ENCODE measurements at regions not wholly inside any gene's neighbourhood (a gene's known extent, or its start where the extent isn't known, plus 50 kb on each side); places are given as distances from the start of the nearest gene placed in this dataset.

DNA sequence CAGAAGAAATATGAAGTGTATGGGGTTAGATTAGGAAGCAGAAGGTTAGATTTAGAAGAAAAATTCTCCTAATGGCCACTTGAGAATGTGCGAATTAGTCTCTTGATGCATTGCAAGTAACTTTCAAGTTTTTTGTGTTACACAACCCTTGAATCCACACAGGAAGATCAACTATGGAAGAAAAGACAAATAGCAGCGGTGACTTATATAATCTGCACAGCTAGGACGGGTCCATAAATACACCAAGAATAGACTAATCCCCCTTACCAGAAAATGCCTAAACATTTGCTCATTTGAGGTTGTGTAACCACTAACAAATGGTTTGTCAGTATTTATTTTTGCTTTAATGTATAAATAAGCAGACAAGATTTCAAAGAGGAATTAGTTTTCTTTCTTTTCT, 182.6 kb downstream of the TGFB2 start:
- DNase-seq = no peak

DNA sequence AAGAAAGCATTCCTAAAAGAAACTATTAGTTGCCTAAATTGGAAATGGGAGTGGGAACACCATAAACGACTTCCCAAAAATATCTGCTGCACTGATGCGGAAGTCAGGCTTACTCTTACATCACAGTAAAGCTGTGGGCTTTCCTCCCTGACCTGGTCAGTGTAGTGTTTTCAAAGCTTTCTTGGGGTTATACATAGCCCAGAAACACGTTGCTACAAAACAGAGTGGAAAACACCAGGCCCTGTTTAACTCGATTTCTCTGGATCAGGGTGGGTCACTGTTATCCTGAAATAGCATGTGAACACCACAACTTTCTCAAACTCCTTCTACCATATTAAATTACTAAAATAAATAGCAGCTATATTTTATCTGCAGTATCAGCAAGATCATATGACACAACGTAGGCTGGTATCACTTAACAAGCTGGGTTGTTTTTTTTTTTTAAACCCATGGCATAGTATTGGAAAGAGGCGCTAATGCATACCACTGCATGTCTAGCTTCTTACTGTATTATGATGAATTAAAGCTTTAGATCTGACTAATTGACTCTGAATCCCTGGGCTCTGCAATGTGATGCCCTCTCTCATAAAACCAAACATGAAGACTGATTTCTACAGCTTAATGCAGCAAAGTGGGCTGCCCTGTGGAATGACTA, 184.6 kb downstream of the TGFB2 start:
- DNase-seq = no peak

DNA sequence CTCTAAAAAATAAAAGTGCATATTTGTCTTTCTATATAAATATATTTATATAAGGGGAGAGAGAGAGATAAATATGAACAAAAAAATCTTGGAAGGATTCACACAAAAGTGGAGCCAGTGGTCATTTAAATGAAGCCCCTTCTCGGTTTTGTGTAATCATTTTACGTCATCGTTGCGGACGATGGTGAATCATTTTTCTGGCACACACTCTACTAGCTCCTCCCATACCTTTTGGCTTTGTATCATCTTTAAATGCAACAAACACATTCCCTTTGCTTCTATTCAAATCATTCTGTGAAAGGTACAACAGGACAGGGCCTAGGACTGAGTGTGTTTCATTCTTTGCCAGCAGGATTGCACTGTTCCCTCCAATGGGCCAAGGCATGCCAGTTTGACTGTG, 186.8 kb downstream of the TGFB2 start:
- no peak for DNase-seq

DNA sequence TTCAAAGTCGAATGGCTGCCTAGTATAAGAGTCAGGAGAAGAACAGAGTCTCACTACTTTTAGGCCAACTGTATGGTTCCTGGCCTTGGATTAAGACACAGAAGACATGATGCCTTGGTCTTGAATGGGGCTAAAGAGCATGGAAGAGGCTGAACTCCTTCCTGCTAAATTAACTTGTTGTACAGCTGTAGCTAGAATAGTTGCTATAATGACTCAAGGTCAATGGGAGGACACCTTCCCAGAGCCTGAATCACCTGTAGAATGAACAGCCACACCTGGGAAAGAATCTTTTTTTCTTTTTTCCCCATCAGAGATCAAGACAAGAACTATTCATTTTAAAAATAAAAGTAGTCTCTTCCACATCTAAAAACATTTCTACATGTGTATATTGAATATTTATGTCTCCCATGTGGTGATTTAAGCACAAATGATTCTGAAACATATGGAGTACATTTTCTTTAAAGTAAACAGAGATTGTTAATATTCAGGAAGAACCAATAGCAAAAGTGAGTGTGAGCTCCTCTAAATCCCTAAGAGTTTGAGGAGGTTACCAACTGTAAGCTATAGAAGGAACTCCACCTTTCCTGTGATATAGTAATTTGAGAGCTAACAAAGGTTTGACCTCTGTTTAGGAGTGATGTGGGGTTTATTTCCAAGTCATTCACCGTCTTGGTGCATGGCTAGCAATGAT, 191.3 kb downstream of the TGFB2 start:
- DNase-seq = no peak

DNA sequence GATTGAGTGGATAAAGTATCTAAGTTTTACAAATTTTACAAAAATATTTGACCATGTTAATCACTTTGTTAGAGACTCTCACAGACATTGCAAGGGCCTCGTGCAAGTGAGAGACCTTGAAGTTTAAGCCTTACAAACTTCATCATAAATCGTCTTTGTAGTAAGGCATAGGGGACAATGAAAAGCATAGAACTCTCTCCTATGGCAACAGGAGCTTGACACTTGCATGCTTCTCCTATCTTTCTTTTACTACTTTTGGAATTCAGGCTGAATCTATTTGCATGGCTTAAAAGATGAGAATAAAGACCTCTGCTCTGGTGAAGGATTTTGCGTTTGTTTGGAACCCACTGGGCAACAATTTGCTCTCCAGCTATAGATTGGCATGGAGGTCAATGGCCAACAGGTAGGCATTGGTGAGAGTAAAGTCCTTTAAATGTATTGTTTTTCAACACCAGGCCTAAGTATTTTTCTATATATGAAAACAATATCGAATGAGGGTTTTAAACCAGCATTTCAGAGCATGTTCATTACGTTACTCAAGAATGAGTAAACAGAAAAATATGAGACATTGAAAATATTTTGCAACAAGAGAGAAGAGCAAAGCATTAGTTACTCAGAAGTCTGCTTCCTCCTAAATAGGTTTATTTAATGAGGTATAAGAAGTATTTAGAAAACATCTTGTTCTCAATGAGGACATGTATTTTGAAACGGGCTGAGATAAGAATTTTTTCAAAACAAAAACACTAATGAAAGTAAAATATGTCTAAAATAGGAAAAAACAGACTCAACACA, 192.2 kb downstream of the TGFB2 start:
- DNase-seq = no peak

DNA sequence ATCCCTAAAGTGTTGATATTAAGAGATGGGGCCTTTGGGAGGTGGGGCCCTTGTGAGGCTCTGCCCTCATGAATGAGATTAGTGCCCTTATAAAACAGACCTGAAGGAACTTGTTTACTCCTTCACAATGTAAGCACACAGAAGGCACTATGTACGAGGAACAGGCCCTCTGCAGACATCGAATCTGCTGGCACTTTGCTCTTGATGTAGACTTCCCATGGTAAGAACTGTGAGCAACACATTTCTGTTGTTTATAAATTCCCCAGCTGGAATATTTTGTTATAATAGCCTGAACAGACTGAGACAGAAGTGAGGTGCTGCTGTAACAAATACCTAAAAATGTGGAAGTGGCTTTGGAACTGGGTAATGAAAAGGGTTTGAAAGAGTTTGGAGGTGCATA, 193.2 kb downstream of the TGFB2 start:
- no peak for DNase-seq

DNA sequence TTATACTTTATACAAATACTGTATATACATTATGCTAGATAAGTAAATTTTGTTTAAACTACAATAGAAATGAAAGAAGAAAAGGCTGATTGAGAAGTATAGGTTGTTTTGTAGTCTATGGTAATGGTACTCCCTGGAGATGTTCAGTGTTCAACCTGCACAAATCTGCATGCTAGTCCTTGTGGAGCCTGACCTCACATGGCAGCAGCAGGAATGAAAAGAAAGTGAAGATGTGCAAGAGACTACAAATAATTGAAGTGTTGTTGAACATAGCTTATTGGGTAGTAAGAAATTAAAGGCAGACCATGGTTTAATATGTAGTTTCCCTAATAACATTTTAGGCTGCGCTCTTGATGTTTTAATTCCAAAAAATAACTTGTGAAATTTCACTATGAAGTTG, 201.2 kb downstream of the TGFB2 start:
- DNase-seq = no peak

DNA sequence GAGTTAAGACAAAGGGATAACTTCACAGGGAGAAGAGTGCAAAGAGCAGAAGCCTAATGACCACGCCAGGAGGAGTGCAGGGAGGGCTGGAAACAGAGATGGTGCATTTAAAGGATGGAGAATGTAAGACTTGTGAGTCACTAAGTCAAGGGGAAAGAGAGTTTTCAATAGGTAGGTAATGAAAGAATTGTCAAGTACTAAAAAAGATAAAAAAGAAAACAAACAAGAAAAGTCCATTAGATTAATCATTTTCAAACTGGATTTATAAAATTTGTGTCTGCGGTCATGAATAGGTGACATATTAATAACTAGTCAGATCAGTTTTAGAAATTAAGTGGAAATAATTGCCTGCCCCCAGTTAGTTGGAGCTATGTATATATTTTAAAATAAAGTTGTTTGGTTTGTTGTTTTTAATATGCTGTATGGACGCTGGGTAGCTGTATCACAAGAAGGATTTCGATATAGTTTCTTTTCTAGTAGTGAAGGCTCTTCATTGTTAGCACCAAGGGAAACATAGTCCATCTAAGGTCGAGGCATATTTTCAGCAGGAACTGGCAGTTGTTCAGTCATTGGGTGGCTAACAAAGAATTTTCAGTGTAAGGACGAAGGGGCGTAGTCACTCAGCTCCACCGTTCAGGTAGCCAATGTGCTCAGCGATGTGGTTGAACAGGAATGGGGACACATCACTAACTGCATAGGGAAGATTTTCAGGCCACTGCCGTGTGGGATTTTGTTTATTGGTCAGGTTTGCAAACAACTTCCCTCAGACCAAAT, 203.0 kb downstream of the TGFB2 start:
- no peak for DNase-seq

DNA sequence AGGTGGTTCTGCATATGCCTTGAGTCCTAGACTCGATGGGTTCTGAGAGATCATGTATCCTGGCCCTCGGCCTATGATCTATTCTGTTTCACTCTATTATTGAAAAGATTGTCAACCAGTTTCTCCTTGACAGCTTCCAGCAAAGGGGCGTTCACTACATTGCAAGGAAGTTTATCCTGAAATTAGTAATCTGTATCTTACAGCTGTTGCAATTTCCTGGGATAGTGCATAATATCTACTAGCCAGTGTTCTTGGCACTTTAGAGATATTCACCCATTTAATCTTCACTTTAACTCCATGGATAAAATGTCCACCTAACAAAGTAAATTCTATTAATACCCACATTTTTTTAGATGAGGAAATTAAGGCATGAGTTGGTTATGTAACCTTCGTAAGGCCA, 203.6 kb downstream of the TGFB2 start:
- DNase-seq = no peak

DNA sequence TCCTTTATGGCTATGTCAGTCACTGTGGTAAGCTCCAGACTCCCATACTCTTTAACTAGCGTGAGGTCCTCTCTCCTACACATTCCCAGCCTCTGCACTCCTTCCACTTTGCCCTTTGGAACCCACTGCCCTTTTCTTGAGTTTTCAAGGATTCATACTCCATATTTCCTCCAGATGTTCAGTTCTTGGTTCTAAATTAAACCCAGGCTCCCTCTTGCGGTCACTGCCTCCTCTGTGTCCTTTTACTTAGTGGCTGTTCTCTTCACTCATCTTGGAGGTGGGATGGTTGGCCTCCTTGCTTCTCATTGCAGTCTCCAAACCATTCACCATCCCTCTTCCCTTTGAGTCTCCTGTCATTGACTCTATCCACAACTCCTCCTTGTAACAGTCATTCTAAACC, 208.1 kb downstream of the TGFB2 start:
- DNase-seq = no peak

DNA sequence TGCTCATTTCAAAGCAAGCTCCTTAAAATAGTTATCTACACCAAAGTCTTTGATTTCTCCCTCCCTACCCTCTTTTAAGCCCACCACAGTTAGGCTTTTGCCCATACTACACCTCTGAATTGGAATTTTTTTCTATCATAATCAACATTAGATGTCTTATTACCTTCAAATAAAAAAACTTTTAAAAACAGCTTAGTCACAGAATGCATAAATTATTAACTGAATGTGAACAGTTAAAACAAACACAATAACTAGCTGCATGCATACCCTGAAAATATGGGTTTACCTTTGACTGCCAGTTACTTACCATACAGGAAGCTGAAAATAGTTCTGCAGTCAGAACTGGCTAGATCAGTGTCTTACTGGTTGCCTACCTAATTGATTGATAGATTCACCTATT, 210.9 kb downstream of the TGFB2 start:
- DNase-seq = no peak

DNA sequence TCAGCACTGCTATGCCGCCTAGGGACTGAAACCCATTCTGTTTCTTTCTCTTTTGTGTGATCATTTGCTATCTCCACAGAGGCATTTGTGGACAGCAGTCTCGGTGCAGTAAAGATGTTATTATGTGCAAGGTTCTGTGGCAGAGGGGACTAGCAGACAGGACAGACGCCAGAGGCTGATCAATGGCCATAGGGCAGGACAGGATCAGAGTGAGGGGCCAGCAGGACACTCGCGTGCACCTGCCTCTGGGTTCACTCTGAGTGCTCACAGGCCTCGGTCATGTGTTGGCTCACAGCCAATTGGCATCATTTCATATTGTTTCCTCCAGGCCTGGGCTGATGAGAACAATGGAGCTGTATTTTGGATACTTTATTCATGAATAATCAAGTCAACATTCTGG, 212.6 kb downstream of the TGFB2 start:
- no peak for DNase-seq

DNA sequence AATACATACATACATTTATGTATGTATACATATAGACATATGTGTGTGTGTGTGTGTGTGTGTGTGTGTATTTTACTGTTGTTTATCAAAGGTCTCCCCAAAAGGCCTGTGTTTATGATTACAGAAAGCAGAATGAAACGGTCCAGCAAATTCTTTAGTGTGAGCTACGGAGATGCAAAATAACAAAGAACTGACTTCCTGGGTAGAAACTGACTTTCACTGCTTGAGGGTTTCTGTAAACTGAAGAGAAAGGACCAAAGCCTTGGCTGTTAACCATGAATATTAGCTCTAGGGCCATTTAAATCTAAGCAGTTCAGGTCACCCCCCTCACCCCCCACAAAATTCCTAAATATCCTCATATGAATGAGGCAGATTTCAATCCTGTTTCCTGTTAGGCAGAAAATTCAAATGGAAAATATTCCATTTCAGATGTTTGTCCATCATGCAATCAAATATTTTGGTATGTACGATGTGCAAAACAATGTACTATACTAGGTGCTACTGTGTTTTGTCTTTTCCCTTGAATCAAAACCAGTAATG, 213.2 kb downstream of the TGFB2 start:
- no peak for DNase-seq

DNA sequence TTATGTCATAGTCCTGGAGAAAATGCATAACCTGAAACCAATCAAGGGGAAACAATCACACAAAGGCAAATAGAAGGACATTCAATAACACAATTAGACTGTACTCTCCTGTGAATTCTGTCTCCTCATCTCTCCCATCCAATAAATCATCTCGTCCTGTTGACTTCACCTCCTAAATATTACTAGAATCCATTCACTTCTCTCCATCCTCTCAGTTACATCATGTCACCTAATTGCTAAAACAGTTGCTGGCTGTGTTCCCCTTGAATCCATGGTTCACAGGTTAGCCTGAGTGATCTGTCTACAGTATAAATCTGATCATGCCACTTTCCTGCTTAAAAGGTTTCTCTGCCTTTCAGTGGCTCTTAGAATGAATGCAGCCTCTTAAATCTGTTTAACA, 220.2 kb downstream of the TGFB2 start:
- no peak for DNase-seq

DNA sequence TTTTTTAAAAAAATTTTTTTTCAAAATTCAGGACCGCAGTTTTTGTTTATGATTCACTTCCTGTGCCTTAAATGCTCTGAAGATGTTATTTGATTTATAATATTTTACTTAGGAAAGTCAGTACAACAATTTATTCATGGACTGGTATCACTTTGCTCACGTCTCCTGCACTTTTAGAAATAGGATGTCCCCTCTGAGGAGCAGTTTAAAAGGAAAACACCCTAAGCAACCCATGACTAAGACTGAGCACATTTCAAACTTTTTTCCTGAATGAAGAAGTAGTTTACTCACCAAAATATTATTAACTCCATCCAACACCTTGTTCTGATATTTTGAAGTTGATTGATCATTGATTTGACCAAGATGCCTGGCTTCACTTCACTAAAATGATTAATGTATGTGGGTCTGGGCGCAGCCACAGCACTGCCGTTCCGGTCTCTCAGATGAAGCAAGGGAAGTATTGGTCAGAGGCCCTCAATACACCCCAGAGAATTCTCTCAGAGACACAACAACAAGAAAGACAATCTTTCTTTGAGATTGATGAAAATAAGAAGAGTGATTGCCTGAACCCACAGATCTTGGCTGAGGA, 223.9 kb downstream of the TGFB2 start:
- no peak for DNase-seq

DNA sequence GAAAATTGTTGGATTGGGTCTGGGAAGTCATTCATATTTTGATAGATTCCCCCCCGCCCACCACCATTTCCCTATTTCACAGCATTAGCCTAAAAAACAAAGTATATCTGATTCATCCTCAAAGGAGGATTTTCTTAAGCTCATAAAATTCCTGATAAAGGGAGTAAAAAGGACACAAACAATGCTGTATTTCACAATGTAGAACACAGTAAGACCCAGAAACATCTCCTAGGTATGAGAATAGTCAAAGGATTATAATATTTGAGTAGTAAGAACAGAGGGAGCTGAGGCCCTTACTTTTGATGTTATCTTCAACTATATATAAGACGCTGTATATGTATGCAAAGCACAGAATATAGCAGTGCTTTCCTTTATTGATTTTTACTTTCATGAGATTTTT, 225.3 kb downstream of the TGFB2 start:
- no peak for DNase-seq

DNA sequence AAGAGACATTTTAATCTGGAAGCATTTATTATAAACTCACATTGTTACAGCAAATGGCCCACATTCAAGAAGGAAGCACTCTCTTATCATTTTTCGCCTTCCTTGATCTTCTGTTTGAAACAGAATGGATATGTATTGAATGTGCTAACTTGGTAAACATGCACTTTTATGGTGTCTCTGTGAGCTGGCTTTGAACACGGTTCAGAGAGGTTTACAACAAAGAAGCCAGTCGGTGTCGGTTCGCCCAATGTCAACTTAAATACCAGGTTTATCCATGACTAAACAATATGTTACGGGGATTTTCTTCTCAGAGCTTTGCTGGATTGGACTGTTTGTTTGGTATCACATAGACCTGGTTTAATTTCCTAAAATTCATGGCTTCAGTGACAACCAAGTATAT, 226.4 kb downstream of the TGFB2 start:
- DNase-seq = no peak

DNA sequence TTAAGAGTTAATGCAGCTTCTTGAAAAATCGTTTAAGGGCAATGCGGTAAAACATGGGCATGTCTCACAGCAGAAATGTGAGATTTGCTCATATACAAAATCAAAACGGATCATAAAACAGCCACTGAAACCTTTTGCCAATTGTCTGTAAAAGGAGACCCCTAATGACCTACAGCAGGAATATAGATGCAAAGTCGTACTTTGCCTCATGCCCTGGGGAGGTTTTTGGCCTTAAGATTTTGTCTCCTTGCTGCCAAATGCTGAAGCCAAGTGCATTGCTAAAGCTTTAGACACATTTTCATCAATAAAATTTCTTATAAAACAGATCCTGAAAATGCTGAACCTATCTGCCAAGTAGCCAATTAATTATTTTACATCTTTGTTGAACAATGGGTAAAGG, 226.9 kb downstream of the TGFB2 start:
- no peak for DNase-seq

DNA sequence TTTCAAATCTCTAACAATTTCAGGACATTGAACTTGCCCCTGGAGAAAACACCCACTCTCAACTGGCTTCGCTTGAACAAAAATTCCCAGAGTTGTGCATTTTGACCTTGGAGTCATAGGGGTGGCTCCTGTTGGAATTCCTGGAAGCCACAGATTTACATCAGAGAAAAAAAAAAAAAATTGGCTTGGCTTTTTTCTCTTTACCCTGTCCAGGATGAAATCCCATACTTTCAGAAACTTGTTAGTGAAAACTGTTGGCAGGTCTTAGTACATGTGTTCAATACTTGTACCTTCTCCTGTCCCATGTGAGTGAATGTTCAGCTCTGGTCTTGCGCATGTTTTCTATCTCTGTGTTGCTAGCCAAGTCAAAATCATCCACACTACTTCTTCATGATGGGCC, 228.8 kb downstream of the TGFB2 start:
- no peak for DNase-seq

DNA sequence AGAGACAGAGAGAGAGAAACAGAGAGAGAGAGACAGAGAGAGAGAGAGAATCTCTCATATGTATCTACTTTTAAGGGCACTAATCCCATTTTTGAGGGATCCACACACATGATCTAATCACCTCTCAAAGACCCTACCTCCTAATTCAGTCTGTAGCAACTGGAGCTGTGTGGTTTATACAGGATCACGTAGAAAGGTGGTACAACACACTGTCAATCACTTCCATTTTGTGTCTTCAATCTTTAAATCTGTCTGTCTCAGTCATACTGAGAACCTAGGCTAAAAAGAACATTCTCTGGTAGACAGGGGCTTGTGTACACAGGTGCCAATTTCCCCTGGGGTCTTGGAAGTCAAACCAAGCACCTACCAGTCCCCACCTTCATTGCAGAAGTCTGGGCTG, 229.9 kb downstream of the TGFB2 start:
- DNase-seq = no peak

DNA sequence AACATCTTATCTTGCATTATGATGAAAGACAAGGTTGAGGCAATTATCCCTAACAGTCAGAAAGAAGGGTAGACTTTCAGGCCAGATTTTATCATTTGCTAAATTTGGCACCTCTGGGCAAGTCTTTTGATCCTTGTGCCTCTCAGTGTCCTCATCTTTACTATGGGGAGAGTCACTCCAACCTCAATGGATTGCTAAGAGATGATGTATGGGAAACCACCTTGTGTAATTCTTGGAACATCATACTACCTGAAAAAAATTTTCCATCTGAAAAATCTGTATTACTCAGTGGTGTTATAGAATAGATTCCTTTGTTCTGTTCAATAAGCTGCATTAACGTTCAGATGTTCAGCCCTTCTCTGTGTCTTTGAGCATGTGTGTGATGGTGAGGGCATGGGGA, 230.7 kb downstream of the TGFB2 start:
- no peak for DNase-seq

DNA sequence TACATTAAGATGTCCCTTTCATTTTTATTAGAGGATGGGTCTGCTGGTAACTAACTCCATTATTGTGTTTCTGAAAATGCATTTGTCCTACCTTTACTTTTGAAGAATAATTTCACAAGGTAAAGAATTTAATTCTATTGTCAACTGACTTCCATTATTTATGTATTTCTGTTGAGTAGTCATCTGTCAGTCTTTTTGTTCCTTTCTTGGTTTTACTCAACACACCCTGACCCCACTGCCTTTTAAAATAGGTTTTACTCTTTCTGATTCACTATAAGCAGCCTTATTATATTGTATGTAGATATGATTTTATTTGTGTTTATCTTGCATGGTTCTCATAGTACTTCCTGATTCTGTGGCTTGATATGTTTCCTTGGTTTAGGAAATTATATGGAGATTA, 237.5 kb downstream of the TGFB2 start:
- no peak for DNase-seq

Measured in bone marrow (tissue), 2 donors.